Endodermal cell (in vitro differentiated cells): ENCODE measurements at regions not wholly inside any gene's neighbourhood (a gene's known extent, or its start where the extent isn't known, plus 50 kb on each side); places are given as distances from the start of the nearest gene placed in this dataset.

ENCODE experiments used
- DNase-seq: peaks from one replicate; pipeline ENCODE4 v3.0.0-alpha.2; 2017
- H3K27ac ChIP-seq: 2 replicates; pipeline ENCODE4 v1.5.1; 2013; ENCODE audit warnings: mild to moderate bottlenecking, low read depth, low read length, moderate library complexity
- H3K27me3 ChIP-seq: 2 replicates; pipeline ENCODE4 v1.6.1; 2013; ENCODE audit warnings: mild to moderate bottlenecking, low read length, moderate library complexity; ENCODE audit not compliant: insufficient read depth, control insufficient read depth, poor library complexity, severe bottlenecking
- H3K36me3 ChIP-seq: 2 replicates; pipeline ENCODE4 v1.7.0; 2013; ENCODE audit warnings: mild to moderate bottlenecking, low read length, moderate library complexity; ENCODE audit not compliant: control insufficient read depth, insufficient read depth
- H3K4me1 ChIP-seq: one replicate; pipeline ENCODE4 v1.7.0; 2013; ENCODE audit warnings: low read length; ENCODE audit not compliant: control insufficient read depth, insufficient read depth
- H3K4me3 ChIP-seq: 2 replicates; pipeline ENCODE4 v1.5.1; 2013; ENCODE audit warnings: mild to moderate bottlenecking, low read length, moderate library complexity
- H3K9ac ChIP-seq: 2 replicates; pipeline ENCODE4 v1.6.1; 2013; ENCODE audit warnings: mild to moderate bottlenecking, low read length, moderate library complexity; ENCODE audit not compliant: poor library complexity, severe bottlenecking; ENCODE audit errors: extremely low read depth
- H3K9me3 ChIP-seq: 2 replicates; pipeline ENCODE4 v1.6.1; 2013; ENCODE audit warnings: mild to moderate bottlenecking, low read length, moderate library complexity; ENCODE audit not compliant: control insufficient read depth
- H3K27ac Mint-ChIP-seq: 2 replicates; pipeline ENCODE4 v1.8.0; 2020; ENCODE audit warnings: mixed read lengths
- H3K27me3 Mint-ChIP-seq: 2 replicates; pipeline ENCODE4 v1.8.0; 2021; ENCODE audit warnings: mild to moderate bottlenecking, mixed read lengths; ENCODE audit not compliant: insufficient read depth
- H3K36me3 Mint-ChIP-seq: 2 replicates; pipeline ENCODE4 v1.8.0; 2020; ENCODE audit warnings: low read depth, mixed read lengths
- H3K4me1 Mint-ChIP-seq: 2 replicates; pipeline ENCODE4 v1.8.0; 2020; ENCODE audit warnings: mixed read lengths
- H3K4me3 Mint-ChIP-seq: 2 replicates; pipeline ENCODE4 v1.8.0; 2020; ENCODE audit warnings: mild to moderate bottlenecking, moderate library complexity, mixed read lengths
- H3K9me3 Mint-ChIP-seq: 2 replicates; pipeline ENCODE4 v1.8.0; 2020; ENCODE audit warnings: mild to moderate bottlenecking, mixed read lengths
- CTCF ChIP-seq: fragments of 200-600 bp; sonication (generic); conservative IDR thresholded peaks from 2 replicates; pipeline ENCODE4 v1.5.0; 2021; ENCODE audit warnings: antibody characterized with exemption, mild to moderate bottlenecking
- WGBS, 2 experiments: methylation state at CpG; one replicate each; pipeline versions ENCODE4 v1.1.5 to v1.1.7; 2013; ENCODE audit warnings: missing lambda C conversion rate in 2 of 2, mixed read lengths in 1 of 2; ENCODE audit not compliant: insufficient coverage in 1 of 2, insufficient read length in 1 of 2; 5-methylcytosine and 5-hydroxymethylcytosine counted together

- H3K36me3 Mint-ChIP-seq: no peaks in the 10 kb centered on the region
- Histone ChIP-seq H3K4me1 (peaks cover 16% of the 10 kb centered on the region), H3K27ac (no peak overlapping the region), H3K9ac (no peak overlapping the region), H3K27me3 (peaks cover 53% of the 10 kb centered on the region), H3K36me3 (no peaks in the 10 kb centered on the region), H3K9me3 (no peaks in the 10 kb centered on the region), H3K4me3 (no peak overlapping the region)
- peaks cover 32% of the 10 kb centered on the region for H3K4me1 Mint-ChIP-seq
- TF ChIP-seq CTCF: no peak
- H3K27me3 Mint-ChIP-seq: peaks cover 64% of the 10 kb centered on the region
- H3K9me3 Mint-ChIP-seq: no peaks in the 10 kb centered on the region
- WGBS, 2 experiments: 88 to 89% methylated on average over 5 to 7 of the region's 7 CpGs
- DNase-seq: no peak
- no peak overlapping the region for H3K27ac Mint-ChIP-seq
- no peak overlapping the region for H3K4me3 Mint-ChIP-seq
Measured at GRCh38 chr1:113255038-113255719, 135.1 kb upstream of the MAGI3 start.

- H3K9me3 Mint-ChIP-seq: no peaks in the 10 kb centered on the region
- H3K27me3 ChIP-seq: peaks cover 46% of the 10 kb centered on the region
- H3K36me3 Mint-ChIP-seq: no peaks in the 10 kb centered on the region
- no peaks in the 10 kb centered on the region for H3K9me3 ChIP-seq
- no peak overlapping the region for H3K4me3 Mint-ChIP-seq
- no peaks in the 10 kb centered on the region for H3K36me3 ChIP-seq
- no peak overlapping the region for H3K27ac Mint-ChIP-seq
- no peak overlapping the region for H3K9ac ChIP-seq
- no peak for DNase-seq
- no peak overlapping the region for H3K4me3 ChIP-seq
- 67% methylated on average over 7 to 8 of the region's 8 CpGs for WGBS, 2 experiments
- H3K4me1 ChIP-seq: peaks cover 16% of the 10 kb centered on the region
- H3K4me1 Mint-ChIP-seq: peaks cover 32% of the 10 kb centered on the region
- TF ChIP-seq CTCF: no peak
- H3K27ac ChIP-seq: no peak overlapping the region
- H3K27me3 Mint-ChIP-seq: peaks cover 58% of the 10 kb centered on the region
Measured at GRCh38 chr1:113255720-113256347, 134.5 kb upstream of the MAGI3 start.

GRCh38 chr1:113256348-113256729 lies 134.0 kb upstream of the MAGI3 start:
- Histone ChIP-seq H3K27me3 (peaks cover 41% of the 10 kb centered on the region), H3K9me3 (no peaks in the 10 kb centered on the region), H3K9ac (no peak overlapping the region), H3K4me3 (no peak overlapping the region), H3K27ac (no peak overlapping the region), H3K36me3 (no peaks in the 10 kb centered on the region), H3K4me1 (peaks cover 16% of the 10 kb centered on the region)
- no peaks in the 10 kb centered on the region for H3K9me3 Mint-ChIP-seq
- peaks cover 53% of the 10 kb centered on the region for H3K27me3 Mint-ChIP-seq
- H3K36me3 Mint-ChIP-seq: no peaks in the 10 kb centered on the region
- no peak overlapping the region for H3K4me3 Mint-ChIP-seq
- no peak overlapping the region for H3K27ac Mint-ChIP-seq
- WGBS, 2 experiments: 91 to 100% methylated on average over 2 of the region's 2 CpGs
- H3K4me1 Mint-ChIP-seq: peaks cover 32% of the 10 kb centered on the region
- DNase-seq: no peak
- TF ChIP-seq CTCF: no peak
